ENCODE measurements at regions not wholly inside any gene's neighbourhood (a gene's known extent, or its start where the extent isn't known, plus 50 kb on each side); places are given as distances from the start of the nearest gene placed in this dataset.

- TF ChIP-seq POLR2A (IDR thresholded peaks at IDR 0.05) (no peak), CTCF (IDR thresholded peaks at IDR 0.05) (no peak)
These were observed 1100.7 kb upstream of the GHITM start for GRCh38 chr10:83038631-83039030.

Measured in thyroid gland (tissue), 4 donors.